HG03066 (cell line): ENCODE measurements at regions not wholly inside any gene's neighbourhood (a gene's known extent, or its start where the extent isn't known, plus 50 kb on each side); places are given as distances from the start of the nearest gene placed in this dataset.
"Not testable (repeated sequence)": the region's sequence is repeated elsewhere in the genome, so short reads cannot be mapped to it uniquely, and the experiment has no call there.

Experiments used
- ATAC-seq: cut with Tn5 transposase; IDR thresholded peaks from one replicate; pipeline ENCODE4 v1.9.1; 2021; ENCODE audit warnings: low read depth; ENCODE audit not compliant: unreplicated experiment

DNA sequence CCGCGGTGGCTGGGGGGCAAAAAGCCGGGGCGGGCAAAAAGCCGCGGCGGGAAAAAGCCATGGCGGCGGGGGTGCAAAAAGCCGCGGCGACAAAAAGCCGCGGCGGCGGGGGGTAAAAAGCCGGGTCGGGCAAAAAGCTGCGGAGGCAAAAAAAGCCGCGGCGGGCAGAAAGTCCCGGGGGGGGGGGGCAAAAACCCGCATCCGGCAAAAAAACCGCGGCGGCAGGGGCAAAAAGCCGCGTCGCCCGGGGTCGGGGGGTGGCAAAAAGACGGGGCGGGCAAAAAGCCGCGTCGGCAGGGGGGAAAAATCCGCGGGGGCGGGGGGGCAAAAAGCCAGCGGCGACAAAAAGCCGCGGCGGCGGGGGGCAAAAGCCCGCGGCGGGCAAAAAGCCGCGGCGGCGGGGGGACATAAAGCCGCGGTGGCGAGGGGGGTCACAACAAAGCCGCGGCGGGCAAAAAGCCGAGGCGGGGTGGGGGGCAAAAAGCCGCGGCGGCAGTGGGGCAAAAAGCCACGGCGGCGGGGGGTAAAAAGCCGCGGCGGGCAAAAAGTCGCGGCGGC lies 1634.4 kb downstream of the RPIA start:
- ATAC-seq = not testable (repeated sequence)

- ATAC-seq = not testable (repeated sequence)
Observed at GRCh38 chr2:90355546-90355945, 1664.1 kb downstream of the RPIA start.

- ATAC-seq = not testable (repeated sequence)
Observed at GRCh38 chr2:90359344-90359743, 1667.9 kb downstream of the RPIA start.

GRCh38 chr2:90359887-90360730 lies 1668.6 kb downstream of the RPIA start:
- ATAC-seq = not testable (repeated sequence)

- not testable (repeated sequence) for ATAC-seq
Observed at GRCh38 chr2:90360731-90361035, 1669.2 kb downstream of the RPIA start.
